ENCODE measurements at regions not wholly inside any gene's neighbourhood (a gene's known extent, or its start where the extent isn't known, plus 50 kb on each side); places are given as distances from the start of the nearest gene placed in this dataset.

- in situ Hi-C loops (cut with MboI; ENCODE audit: low sequenced_read_pairs, unreplicated experiment), result no loop called here
- TF ChIP-seq, protein P1, sequence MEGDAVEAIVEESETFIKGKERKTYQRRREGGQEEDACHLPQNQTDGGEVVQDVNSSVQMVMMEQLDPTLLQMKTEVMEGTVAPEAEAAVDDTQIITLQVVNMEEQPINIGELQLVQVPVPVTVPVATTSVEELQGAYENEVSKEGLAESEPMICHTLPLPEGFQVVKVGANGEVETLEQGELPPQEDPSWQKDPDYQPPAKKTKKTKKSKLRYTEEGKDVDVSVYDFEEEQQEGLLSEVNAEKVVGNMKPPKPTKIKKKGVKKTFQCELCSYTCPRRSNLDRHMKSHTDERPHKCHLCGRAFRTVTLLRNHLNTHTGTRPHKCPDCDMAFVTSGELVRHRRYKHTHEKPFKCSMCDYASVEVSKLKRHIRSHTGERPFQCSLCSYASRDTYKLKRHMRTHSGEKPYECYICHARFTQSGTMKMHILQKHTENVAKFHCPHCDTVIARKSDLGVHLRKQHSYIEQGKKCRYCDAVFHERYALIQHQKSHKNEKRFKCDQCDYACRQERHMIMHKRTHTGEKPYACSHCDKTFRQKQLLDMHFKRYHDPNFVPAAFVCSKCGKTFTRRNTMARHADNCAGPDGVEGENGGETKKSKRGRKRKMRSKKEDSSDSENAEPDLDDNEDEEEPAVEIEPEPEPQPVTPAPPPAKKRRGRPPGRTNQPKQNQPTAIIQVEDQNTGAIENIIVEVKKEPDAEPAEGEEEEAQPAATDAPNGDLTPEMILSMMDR (IDR thresholded peaks at IDR 0.05; ENCODE audit: borderline replicate concordance, control extremely low read depth, extremely low read depth, insufficient read depth, missing control alignments), result no peak
- no peak for DNase-seq (ENCODE audit: low spot score)
Measured at GRCh38 chr5:28448791-28449190, 1410.4 kb upstream of the CDH9 start.

- DNase-seq (ENCODE audit: low spot score), result no peak
- TF ChIP-seq, protein P1 (IDR thresholded peaks at IDR 0.05; ENCODE audit: borderline replicate concordance, control extremely low read depth, extremely low read depth, insufficient read depth, missing control alignments), result no peak
- in situ Hi-C loops (cut with MboI; ENCODE audit: low sequenced_read_pairs, unreplicated experiment), result no loop called here
Measured at GRCh38 chr5:28430565-28431178, 1392.3 kb upstream of the CDH9 start.

- TF ChIP-seq, protein P1 (IDR thresholded peaks at IDR 0.05; ENCODE audit: borderline replicate concordance, control extremely low read depth, extremely low read depth, insufficient read depth, missing control alignments), result no peak
- no peak for DNase-seq (ENCODE audit: low spot score)
- in situ Hi-C loops (cut with MboI; ENCODE audit: low sequenced_read_pairs, unreplicated experiment), result no loop called here
Measured at GRCh38 chr5:28421141-28421540, 1382.8 kb upstream of the CDH9 start.

GRCh38 chr5:28415791-28416443 is 1377.5 kb upstream of the CDH9 start:
- no peak for DNase-seq (ENCODE audit: low spot score)
- TF ChIP-seq, protein P1 (IDR thresholded peaks at IDR 0.05; ENCODE audit: borderline replicate concordance, control extremely low read depth, extremely low read depth, insufficient read depth, missing control alignments), result no peak
- in situ Hi-C loops (cut with MboI; ENCODE audit: low sequenced_read_pairs, unreplicated experiment), result no loop called here

GRCh38 chr5:28414619-28415018 is 1376.2 kb upstream of the CDH9 start:
- TF ChIP-seq, protein P1 (IDR thresholded peaks at IDR 0.05; ENCODE audit: borderline replicate concordance, control extremely low read depth, extremely low read depth, insufficient read depth, missing control alignments), result no peak

DNA sequence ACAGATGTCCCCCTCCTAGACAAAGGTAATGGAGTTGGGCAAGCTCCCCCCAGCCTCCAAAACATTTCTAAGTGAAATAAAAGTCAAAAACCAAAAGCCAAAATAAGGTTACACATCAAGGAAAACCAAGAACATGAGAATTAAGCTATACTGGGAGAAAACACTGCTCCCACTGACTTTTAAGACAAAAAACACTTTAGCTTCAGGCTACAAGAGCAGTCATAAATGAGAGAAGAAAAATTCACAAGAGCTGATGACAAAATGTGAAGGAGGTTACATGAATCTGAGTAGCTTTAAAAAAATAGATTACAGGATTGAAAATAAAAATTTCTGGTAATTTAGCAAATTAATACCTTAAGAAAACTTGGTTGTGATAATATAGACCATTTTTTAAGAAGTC is 1370.3 kb upstream of the CDH9 start:
- DNase-seq (ENCODE audit: low spot score), result no peak
- in situ Hi-C loops (cut with MboI; ENCODE audit: low sequenced_read_pairs, unreplicated experiment), result no loop called here
- TF ChIP-seq, protein P1 (IDR thresholded peaks at IDR 0.05; ENCODE audit: borderline replicate concordance, control extremely low read depth, extremely low read depth, insufficient read depth, missing control alignments), result no peak

More at GRCh38 chr5:28414619-28415018, 1376.2 kb upstream of the CDH9 start:
- in situ Hi-C loops (cut with MboI; ENCODE audit: low sequenced_read_pairs, unreplicated experiment), result no loop called here
- DNase-seq (ENCODE audit: low spot score), result no peak

Measured in GM13976 (cell line).